GM10266 (cell line): ENCODE measurements at regions not wholly inside any gene's neighbourhood (a gene's known extent, or its start where the extent isn't known, plus 50 kb on each side); places are given as distances from the start of the nearest gene placed in this dataset.

Source experiments
- DNase-seq: peaks from one replicate; pipeline ENCODE4 v3.0.0; 2012; ENCODE audit errors: extremely low spot score
- TF ChIP-seq, protein P1 (sequence below): IDR thresholded peaks from 2 replicates; pipeline ENCODE4 v1.5.1; 2012; ENCODE audit warnings: mild to moderate bottlenecking, low read depth; ENCODE audit not compliant: control insufficient read depth, insufficient read depth; ENCODE audit errors: missing control alignments

DNA sequence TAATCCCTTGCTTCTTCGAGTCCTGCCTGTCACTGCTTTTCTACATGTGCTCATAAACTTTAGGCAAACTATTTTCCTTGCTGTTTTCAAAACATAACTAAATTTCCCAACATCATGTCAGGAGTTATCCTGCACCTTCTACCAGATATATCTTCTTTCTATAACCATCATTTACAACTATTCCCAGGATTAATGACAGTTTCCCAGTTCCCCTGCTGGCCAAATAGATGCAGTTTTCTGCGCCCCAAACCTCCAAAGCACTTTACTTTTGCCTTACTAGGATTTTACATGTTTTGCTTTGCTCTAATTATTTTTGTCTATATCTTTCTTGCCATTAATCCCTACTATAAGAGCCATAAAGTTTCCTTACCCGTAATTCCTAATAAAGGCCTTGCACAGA lies 122.5 kb downstream of the GLUL start:
- TF ChIP-seq, protein P1, sequence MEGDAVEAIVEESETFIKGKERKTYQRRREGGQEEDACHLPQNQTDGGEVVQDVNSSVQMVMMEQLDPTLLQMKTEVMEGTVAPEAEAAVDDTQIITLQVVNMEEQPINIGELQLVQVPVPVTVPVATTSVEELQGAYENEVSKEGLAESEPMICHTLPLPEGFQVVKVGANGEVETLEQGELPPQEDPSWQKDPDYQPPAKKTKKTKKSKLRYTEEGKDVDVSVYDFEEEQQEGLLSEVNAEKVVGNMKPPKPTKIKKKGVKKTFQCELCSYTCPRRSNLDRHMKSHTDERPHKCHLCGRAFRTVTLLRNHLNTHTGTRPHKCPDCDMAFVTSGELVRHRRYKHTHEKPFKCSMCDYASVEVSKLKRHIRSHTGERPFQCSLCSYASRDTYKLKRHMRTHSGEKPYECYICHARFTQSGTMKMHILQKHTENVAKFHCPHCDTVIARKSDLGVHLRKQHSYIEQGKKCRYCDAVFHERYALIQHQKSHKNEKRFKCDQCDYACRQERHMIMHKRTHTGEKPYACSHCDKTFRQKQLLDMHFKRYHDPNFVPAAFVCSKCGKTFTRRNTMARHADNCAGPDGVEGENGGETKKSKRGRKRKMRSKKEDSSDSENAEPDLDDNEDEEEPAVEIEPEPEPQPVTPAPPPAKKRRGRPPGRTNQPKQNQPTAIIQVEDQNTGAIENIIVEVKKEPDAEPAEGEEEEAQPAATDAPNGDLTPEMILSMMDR = no peak

DNA sequence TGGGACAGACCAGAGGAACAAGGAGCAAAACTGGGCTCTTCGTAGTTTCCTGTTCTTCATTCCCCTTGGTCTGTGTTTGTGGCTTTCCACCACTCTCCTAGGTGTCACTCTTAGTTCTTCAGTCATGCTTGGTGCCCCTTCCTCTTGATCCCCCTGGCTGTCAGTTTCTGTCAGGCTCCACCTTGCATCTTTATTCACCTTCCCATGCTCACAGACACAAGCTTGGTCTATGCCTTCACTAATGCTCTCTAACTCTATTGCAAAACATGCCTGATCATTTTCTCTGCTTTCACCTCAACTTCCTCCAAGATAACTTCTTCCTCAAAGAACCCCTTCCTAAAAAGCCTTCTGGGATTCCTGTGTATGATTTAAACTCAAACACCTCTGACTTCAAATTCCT lies 122.9 kb downstream of the GLUL start:
- TF ChIP-seq, protein P1 = no peak
- no peak for DNase-seq

More for the DNA sequence above, 122.5 kb downstream of the GLUL start:
- DNase-seq = no peak

DNA sequence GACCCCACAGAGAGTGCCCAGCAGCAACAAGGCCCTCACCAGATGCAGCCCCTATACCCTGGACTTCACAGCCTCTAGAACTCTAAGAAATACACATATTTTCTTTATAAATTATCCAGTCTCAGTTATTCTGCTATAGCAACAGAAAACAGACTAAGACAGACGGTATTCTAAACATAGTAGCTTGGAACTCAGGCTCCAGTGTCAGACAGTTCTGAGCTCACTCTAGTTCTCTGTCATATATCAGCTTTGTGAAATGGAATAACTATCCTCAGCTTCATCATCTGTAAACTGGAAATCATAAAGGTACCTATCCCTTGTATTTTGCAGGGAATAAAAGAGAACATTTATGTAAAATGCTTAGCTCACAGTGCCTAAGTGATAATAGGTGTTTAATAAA lies 127.4 kb downstream of the GLUL start:
- DNase-seq = no peak
- TF ChIP-seq, protein P1 = no peak

DNA sequence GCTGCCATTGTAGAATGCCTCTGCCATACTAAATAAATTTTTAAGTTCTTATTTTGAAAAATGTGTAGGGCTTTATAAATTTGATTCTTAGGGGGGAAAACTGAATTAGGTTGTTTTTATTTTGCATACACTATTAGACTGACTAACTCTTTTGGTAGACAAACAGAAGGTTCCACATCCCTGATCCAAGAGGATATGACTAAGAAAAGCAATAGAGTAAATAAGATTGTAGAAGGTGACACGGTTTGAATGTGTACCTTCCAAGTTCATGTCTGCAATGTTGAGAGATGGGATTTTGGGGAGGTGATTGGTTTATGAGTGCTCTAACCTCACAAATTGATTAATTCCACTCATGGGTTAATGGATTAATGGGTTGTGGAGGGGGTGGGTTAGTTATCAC lies 127.9 kb downstream of the GLUL start:
- DNase-seq = no peak
- TF ChIP-seq, protein P1 = no peak

DNA sequence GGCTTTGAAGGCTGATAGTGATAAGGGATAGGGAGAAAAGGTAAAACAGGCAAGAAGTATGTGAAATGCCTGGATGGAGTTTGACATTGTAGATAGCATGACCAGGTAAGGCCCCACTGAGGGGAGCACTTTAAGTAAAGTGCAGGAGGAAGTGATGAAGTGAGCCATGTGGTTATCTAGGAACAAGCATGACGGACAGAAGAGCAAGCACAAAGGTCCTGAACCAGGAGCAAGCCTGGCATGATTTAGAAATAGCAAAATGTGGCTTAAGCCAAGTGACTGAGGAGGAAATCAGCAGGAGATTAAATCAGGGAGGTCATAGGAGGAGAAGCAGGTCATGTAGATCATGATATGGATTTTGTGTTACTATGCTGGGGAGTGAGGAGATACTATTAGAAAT lies 129.2 kb downstream of the GLUL start:
- TF ChIP-seq, protein P1 = no peak
- DNase-seq = no peak

DNA sequence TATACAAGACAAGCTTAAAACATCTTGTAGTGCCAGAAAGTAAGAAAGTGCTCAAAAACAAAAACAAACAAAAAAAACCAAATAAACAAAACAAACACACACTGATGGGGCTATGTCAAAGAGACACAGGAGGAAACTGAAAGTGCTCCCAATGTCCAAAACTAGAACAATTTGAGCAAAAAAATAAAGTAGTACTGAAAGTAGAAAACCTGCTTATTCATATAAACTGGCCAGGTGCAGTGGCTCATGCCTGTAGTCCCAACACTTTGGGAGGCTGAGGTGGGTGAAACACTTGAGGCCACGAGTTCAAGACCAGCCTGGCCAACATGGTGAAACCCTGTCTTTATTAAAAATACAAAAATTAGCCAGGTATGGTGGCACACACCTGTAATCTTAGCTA lies 129.9 kb downstream of the GLUL start:
- TF ChIP-seq, protein P1 = no peak

DNA sequence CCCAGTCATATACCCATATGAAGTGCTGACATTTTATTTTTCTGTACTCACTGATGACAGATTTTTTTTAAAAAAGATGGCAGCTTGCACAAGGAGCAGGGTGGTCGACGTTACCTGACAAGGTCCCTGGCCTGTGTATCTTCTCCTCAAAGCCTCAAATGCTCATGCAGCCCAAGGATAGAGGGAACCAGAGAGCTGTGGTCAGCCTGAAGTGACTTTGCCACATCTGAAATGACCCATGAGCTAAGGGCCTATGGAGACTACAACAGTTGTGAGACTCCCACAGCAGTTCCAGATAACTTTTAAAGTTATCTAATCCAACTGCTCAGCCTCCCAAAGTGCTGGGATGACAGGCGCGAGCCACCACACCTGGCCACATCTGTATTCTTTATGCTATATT lies 131.1 kb downstream of the GLUL start:
- DNase-seq = no peak
- TF ChIP-seq, protein P1 = no peak

More for the DNA sequence above, 129.9 kb downstream of the GLUL start:
- no peak for DNase-seq
